GM19395 (cell line): ENCODE measurements at regions not wholly inside any gene's neighbourhood (a gene's known extent, or its start where the extent isn't known, plus 50 kb on each side); places are given as distances from the start of the nearest gene placed in this dataset.

Source experiments
- ATAC-seq: cut with Tn5 transposase; IDR thresholded peaks from one replicate; pipeline ENCODE4 v1.9.1; 2021; ENCODE audit warnings: mild to moderate bottlenecking, moderate library complexity; ENCODE audit not compliant: unreplicated experiment

GRCh38 chr6:113421997-113422396 lies 435.1 kb upstream of the MARCKS start:
- no peak for ATAC-seq

- no peak for ATAC-seq
These were observed 433.2 kb upstream of the MARCKS start for GRCh38 chr6:113423956-113424355.

- ATAC-seq, result no peak
These were observed 431.0 kb upstream of the MARCKS start for GRCh38 chr6:113425977-113426660.

- no peak for ATAC-seq
These were observed 429.5 kb upstream of the MARCKS start for GRCh38 chr6:113427617-113428016.

- no peak for ATAC-seq
These were observed 428.4 kb upstream of the MARCKS start for GRCh38 chr6:113428702-113429101.

- no peak for ATAC-seq
These were observed 424.4 kb upstream of the MARCKS start for GRCh38 chr6:113432521-113433334.

GRCh38 chr6:113433335-113433991 lies 423.7 kb upstream of the MARCKS start:
- ATAC-seq, result no peak

- no peak for ATAC-seq
These were observed 422.5 kb upstream of the MARCKS start for GRCh38 chr6:113434641-113435040.

- ATAC-seq, result no peak
These were observed 419.6 kb upstream of the MARCKS start for GRCh38 chr6:113437566-113437965.

- ATAC-seq, result no peak
These were observed 417.3 kb upstream of the MARCKS start for GRCh38 chr6:113439866-113440265.

- ATAC-seq, result no peak
These were observed 415.1 kb upstream of the MARCKS start for GRCh38 chr6:113442040-113442439.

GRCh38 chr6:113445201-113445600 lies 411.9 kb upstream of the MARCKS start:
- ATAC-seq, result no peak

GRCh38 chr6:113447088-113447831 lies 409.9 kb upstream of the MARCKS start:
- ATAC-seq, result no peak

- ATAC-seq, result no peak
These were observed 408.1 kb upstream of the MARCKS start for GRCh38 chr6:113449051-113449450.

- no peak for ATAC-seq
These were observed 407.1 kb upstream of the MARCKS start for GRCh38 chr6:113450061-113450465.

- no peak for ATAC-seq
These were observed 406.1 kb upstream of the MARCKS start for GRCh38 chr6:113451049-113451448.

- no peak for ATAC-seq
These were observed 399.9 kb upstream of the MARCKS start for GRCh38 chr6:113457198-113457597.

GRCh38 chr6:113457751-113458150 lies 399.4 kb upstream of the MARCKS start:
- no peak for ATAC-seq

- ATAC-seq, result no peak
These were observed 398.7 kb upstream of the MARCKS start for GRCh38 chr6:113458368-113459010.

GRCh38 chr6:113461153-113461932 lies 395.8 kb upstream of the MARCKS start:
- no peak for ATAC-seq
